HG02610 (cell line): ENCODE measurements at regions not wholly inside any gene's neighbourhood (a gene's known extent, or its start where the extent isn't known, plus 50 kb on each side); places are given as distances from the start of the nearest gene placed in this dataset.
"Not testable (repeated sequence)": the region's sequence is repeated elsewhere in the genome, so short reads cannot be mapped to it uniquely, and the experiment has no call there.

ENCODE experiments used
- ATAC-seq: cut with Tn5 transposase; IDR thresholded peaks from one replicate; pipeline ENCODE4 v1.9.1; 2021; ENCODE audit warnings: mild to moderate bottlenecking, moderate library complexity; ENCODE audit not compliant: unreplicated experiment

GRCh38 chr9:81037889-81038288 lies 651.5 kb downstream of the TLE1 start:
- no peak for ATAC-seq

DNA sequence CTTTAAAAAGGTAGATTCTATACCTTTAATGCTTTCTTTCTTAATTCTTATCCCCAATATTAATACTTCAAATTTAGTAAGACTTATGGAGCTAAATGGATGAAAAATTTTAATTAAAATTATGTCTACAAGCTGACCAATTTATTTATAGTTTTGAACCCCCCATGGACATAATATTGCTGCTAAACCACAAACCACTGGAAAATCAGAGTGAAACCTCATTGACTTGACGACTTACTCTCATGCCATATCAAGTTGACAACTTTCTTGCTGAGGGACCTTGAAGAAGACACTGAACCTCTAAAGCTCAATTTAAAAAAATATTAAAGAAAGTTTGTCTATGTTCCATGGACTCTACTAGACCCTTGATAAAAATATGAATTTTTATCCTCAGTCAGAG lies 653.7 kb downstream of the TLE1 start:
- no peak for ATAC-seq

DNA sequence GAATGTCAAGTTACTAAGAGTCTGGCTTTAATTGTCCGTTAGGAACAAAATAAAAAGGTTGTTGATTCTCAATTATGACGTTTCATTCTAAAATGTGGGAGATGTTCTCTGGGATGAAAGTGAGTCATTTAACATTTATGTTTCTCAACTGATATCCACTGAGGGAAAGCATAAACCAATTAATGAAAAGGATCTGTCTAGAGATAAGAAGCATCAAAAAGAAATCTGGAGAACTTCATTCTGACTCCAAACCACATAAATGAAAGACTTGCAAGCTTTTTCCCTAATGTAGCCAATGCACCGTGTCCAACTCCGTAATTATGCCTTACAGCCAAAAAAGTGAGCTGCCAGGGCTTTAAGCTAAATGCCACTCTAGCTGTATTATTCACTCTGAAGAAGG lies 654.2 kb downstream of the TLE1 start:
- no peak for ATAC-seq

- no peak for ATAC-seq
Observed at GRCh38 chr9:81032831-81033230, 656.5 kb downstream of the TLE1 start.

DNA sequence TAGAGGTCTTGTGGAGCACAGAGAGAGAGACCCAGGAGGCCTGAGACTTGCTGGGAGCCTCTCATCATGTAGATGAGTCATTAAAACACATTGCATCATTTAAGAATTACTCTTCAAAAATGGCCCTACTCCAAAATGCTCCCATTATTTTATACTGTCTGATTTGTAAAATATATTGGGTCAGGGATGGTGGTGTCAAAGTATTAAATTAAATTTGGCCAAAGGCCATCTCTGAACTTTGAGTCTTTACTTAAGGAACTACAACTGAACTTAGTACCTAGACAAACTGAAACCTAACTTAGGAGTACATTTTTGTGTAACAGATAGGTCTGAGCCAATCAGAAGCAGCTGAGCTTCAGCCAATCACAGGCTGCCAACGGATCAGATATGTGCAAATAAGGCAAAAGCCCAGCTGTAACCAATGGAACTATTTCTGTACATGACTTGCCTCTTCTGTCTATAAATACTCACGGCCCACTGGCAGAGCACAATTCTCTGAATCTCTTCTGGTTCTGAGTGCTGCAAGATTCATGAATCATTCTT lies 657.2 kb downstream of the TLE1 start:
- no peak for ATAC-seq

- ATAC-seq, result no peak
Observed at GRCh38 chr9:81031422-81032029, 657.8 kb downstream of the TLE1 start.

DNA sequence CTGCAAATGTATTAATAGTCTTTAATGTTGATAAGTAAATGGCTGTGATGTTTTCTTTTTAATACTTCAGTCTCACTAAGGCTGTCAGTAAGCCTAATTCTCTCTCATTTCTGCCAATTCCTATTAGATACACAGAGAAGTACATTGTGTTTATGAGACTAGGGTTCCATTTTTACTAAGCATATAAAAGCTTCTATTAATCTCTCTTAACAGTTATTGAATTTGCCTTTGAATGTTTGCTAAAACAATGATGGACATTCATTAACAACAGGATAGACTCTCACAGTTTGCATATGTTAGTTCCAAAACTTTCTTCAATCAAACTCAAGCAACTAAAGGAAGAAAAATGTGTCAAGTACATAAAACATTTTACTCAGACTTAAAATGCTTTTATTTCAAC lies 659.3 kb downstream of the TLE1 start:
- no peak for ATAC-seq

DNA sequence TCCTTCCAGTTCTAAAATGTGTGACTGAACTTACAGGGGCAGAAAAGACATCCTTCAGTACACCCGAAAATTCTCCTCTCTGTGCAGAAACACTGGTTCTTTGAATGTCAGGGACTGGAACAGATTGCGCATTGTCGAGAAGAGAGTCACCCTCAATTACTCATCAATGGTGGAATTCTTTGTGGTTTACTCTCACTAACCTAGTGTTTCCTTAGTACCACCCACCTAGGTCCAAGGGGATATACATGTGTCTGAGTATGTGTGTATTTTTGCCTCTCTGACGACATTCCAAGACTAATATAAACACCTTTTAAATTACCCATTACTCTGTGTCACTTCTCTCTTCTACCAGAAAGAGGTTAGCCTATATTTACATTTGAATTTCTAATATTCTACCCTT lies 660.8 kb downstream of the TLE1 start:
- no peak for ATAC-seq

GRCh38 chr9:81022177-81022576 lies 667.2 kb downstream of the TLE1 start:
- ATAC-seq, result no peak

- ATAC-seq, result not testable (repeated sequence)
Observed at GRCh38 chr9:81014945-81015344, 674.4 kb downstream of the TLE1 start.

GRCh38 chr9:81013191-81013590 lies 676.2 kb downstream of the TLE1 start:
- not testable (repeated sequence) for ATAC-seq

GRCh38 chr9:81002906-81003305 lies 686.4 kb downstream of the TLE1 start:
- no peak for ATAC-seq

GRCh38 chr9:81002242-81002641 lies 687.1 kb downstream of the TLE1 start:
- ATAC-seq, result no peak

- ATAC-seq, result no peak
Observed at GRCh38 chr9:80995759-80996158, 693.6 kb downstream of the TLE1 start.

DNA sequence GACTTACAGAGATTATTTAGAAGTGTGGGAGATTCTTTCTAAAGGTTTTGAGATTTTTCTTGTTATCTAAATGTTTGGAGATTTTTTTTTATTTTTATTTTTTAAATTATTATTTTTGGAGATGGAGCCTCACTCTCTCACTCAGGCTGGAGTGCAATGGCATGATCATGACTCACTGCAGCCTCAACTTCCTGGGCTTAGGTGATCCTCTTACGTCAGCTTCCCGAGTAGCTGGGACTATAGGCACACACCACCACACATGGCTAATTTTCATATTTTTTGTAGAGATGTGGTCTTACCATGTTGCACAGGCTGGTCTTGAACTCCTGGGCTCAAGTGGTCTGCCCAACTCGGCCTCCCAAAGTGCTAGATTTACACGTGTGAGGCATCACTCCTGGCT lies 694.5 kb downstream of the TLE1 start:
- ATAC-seq, result no peak

- ATAC-seq, result not testable (repeated sequence)
Observed at GRCh38 chr9:80985595-80985994, 703.8 kb downstream of the TLE1 start.

GRCh38 chr9:80976403-80976802 lies 712.9 kb downstream of the TLE1 start:
- no peak for ATAC-seq

GRCh38 chr9:80970377-80970776 lies 719.0 kb downstream of the TLE1 start:
- ATAC-seq, result not testable (repeated sequence)

GRCh38 chr9:80968611-80969010 lies 720.7 kb downstream of the TLE1 start:
- no peak for ATAC-seq

- ATAC-seq, result no peak
Observed at GRCh38 chr9:80964914-80965313, 724.4 kb downstream of the TLE1 start.

DNA sequence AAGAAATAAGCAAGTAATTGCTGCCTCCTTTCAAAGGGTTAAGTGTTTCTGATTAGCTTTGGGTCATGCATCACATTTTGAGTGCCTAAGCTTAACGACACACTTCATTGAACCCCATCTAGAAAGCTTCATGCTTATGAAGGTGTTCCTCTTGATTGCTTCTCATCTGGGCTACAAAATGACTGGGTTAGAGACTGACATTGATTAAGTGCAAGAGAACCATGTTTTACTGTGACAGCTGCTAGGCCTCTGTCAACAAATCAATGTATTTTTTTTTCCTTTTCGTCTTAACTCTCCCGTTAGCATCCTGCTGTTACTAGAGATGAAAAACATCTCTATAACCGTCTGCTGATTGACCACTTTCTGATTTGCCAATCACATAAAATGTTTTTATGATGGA lies 725.0 kb downstream of the TLE1 start:
- no peak for ATAC-seq

GRCh38 chr9:80957801-80958200 lies 731.5 kb downstream of the TLE1 start:
- ATAC-seq, result no peak

DNA sequence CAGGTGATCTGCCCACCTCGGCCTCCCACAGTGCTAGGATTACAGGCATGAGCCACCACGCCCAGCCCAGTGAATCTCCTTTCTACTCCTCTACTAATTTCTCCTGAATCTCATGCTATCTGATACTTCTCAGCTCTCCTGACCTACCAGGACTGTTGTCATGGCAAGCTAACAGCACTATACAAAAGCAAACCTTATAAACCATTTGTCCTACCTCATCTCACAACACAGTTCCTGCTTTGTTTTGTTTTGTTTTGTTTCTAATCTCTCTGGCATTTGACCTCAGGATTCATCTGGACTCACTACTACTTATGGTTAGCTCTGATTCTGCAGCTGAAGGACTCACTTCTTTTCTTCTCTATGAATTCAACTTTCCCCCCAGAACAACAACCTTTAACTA lies 734.8 kb downstream of the TLE1 start:
- no peak for ATAC-seq
